Ovary (tissue), 7 donors: ENCODE measurements at regions not wholly inside any gene's neighbourhood (a gene's known extent, or its start where the extent isn't known, plus 50 kb on each side); places are given as distances from the start of the nearest gene placed in this dataset.
"Not testable (repeated sequence)": the region's sequence is repeated elsewhere in the genome, so short reads cannot be mapped to it uniquely, and the experiment has no call there.

Experiments used
- DNase-seq, 5 donors: peaks; one replicate each; pipeline ENCODE4 v3.0.0-alpha.2; 2019 to 2020
- H3K27ac ChIP-seq, 2 donors: fragments of 200-600 bp; one replicate each; pipeline versions ENCODE4 v1.5.1 to v1.8.0; 2019 to 2022
- H3K27me3 ChIP-seq: fragments of 200-600 bp; one replicate; pipeline ENCODE4 v1.8.0; 2022
- H3K36me3 ChIP-seq: fragments of 200-600 bp; sonication (generic); one replicate; pipeline ENCODE4 v1.5.1; 2019
- H3K4me1 ChIP-seq: one replicate; pipeline ENCODE4 v1.8.1; 2013; ENCODE audit warnings: mild to moderate bottlenecking, moderate library complexity; ENCODE audit not compliant: insufficient read depth
- H3K4me3 ChIP-seq: fragments of 200-600 bp; sonication (generic); one replicate; pipeline ENCODE4 v1.5.1; 2017
- H3K9me3 ChIP-seq, 2 donors: fragments of 200-600 bp in 1 of 2; sonication (generic) in 1 of 2; one replicate each; pipeline versions ENCODE4 v1.5.1 to v1.8.1; 2013 to 2019; ENCODE audit warnings: mild to moderate bottlenecking in 1 of 2, moderate library complexity in 1 of 2
- EP300 ChIP-seq: sonication (generic); formaldehyde crosslinking; IDR thresholded peaks from one replicate; pipeline ENCODE4 v1.6.1; 2017; ENCODE audit warnings: antibody characterized with exemption
- POLR2A ChIP-seq: fragments of 450-650 bp; IDR thresholded peaks from one replicate; pipeline ENCODE4 v1.6.1; 2017; ENCODE audit warnings: antibody characterized with exemption, mild to moderate bottlenecking, moderate library complexity
- WGBS, 3 donors: extraction: QIAGEN DNeasy Blood & Tissue Kit in 1 of 3; methylation state at CpG; one replicate each; pipeline versions ENCODE4 v1.1.5 to v1.1.7; 2013 to 2017; 5-methylcytosine and 5-hydroxymethylcytosine counted together
- intact Hi-C, 4 donors: fragments of 100-400 bp; cut with DNase I; formaldehyde crosslinking; loops; one replicate each; pipeline versions ENCODE4 v1.11.0 to v1.15.1; 2022 to 2023
- TF ChIP-seq, protein P1 (sequence below), 3 donors: fragments of 450-650 bp in 2 of 3; fragments of 200-600 bp in 1 of 3; IDR thresholded peaks; one replicate each; pipeline versions ENCODE4 v1.5.1 to v1.8.0; 2016 to 2022; ENCODE audit warnings: antibody characterized with exemption in 3 of 3, mild to moderate bottlenecking in 1 of 3
- donor health status: DM: no; HTN: no; CAD: no; lungs with moderate emphysema.
- donor health status: DM: no; HTN: no; CAD: no.
- donor health status: Bipolar disorder and iron deficiency.
- donor health status: DM: no; HTN: no; CAD: no.
- donor health status: DM: yes; HTN: yes; CAD: no.

DNA sequence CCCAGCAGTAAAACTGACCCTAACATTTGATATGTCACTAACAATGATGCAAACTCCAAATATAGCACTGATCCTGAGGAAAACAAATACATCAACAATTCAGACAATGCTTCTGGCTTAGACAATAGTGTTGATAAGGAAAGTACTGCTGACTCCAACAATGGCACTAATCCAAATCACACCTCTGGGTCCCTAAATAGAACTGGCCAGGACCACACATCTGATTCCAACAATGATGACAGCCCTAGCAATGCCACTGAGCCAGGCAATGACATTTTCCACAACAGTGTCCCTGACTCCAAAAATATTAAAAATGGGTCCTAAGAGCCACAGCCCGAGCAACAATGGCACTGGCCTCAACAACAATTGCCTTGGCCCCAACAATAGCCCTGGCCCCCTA is 243.1 kb upstream of the APOOL start:
- Histone ChIP-seq H3K27me3 (no peaks in the 10 kb centered on the region), H3K9me3 (no peaks in the 10 kb centered on the region), H3K27ac (no peak overlapping the region), H3K4me1 (no peaks in the 10 kb centered on the region), H3K36me3 (no peaks in the 10 kb centered on the region), H3K4me3 (no peak overlapping the region)
- no peak for TF ChIP-seq EP300
- TF ChIP-seq POLR2A, result no peak
- TF ChIP-seq, protein P1, sequence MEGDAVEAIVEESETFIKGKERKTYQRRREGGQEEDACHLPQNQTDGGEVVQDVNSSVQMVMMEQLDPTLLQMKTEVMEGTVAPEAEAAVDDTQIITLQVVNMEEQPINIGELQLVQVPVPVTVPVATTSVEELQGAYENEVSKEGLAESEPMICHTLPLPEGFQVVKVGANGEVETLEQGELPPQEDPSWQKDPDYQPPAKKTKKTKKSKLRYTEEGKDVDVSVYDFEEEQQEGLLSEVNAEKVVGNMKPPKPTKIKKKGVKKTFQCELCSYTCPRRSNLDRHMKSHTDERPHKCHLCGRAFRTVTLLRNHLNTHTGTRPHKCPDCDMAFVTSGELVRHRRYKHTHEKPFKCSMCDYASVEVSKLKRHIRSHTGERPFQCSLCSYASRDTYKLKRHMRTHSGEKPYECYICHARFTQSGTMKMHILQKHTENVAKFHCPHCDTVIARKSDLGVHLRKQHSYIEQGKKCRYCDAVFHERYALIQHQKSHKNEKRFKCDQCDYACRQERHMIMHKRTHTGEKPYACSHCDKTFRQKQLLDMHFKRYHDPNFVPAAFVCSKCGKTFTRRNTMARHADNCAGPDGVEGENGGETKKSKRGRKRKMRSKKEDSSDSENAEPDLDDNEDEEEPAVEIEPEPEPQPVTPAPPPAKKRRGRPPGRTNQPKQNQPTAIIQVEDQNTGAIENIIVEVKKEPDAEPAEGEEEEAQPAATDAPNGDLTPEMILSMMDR (IDR thresholded peaks at IDR 0.05), result no peak
- WGBS, 3 donors, result 63 to 72% (median 70%) methylated on average over 1 of the region's 1 CpG
- DNase-seq, result no peak
- intact Hi-C loops, result no loop called here

- Histone ChIP-seq H3K4me1 (no peaks in the 10 kb centered on the region), H3K27ac (no peak overlapping the region), H3K9me3 (no peaks in the 10 kb centered on the region), H3K4me3 (no peak overlapping the region), H3K27me3 (no peaks in the 10 kb centered on the region), H3K36me3 (no peaks in the 10 kb centered on the region)
- no peak for DNase-seq
- no peak for TF ChIP-seq POLR2A
- TF ChIP-seq, protein P1 (IDR thresholded peaks at IDR 0.05), result no peak
- TF ChIP-seq EP300, result no peak
- 94 to 100% (median 95%) methylated on average over 1 of the region's 1 CpG for WGBS, 3 donors
- intact Hi-C loops, result no loop called here
These were observed 207.4 kb upstream of the APOOL start for GRCh38 chrX:84796321-84796720.

GRCh38 chrX:84830836-84831235 is 172.8 kb upstream of the APOOL start:
- TF ChIP-seq POLR2A, result no peak
- no peak for TF ChIP-seq EP300
- TF ChIP-seq, protein P1 (IDR thresholded peaks at IDR 0.05), result no peak
- no peaks in the 10 kb centered on the region for H3K27me3 ChIP-seq
- no peak for DNase-seq
- H3K27ac ChIP-seq, result no peak overlapping the region
- intact Hi-C loops, result no loop called here
- no peaks in the 10 kb centered on the region for H3K9me3 ChIP-seq
- no peaks in the 10 kb centered on the region for H3K4me1 ChIP-seq
- H3K36me3 ChIP-seq, result no peaks in the 10 kb centered on the region
- no peak overlapping the region for H3K4me3 ChIP-seq

GRCh38 chrX:84846541-84846940 is 157.1 kb upstream of the APOOL start:
- WGBS, 3 donors, result 72 to 88% (median 80%) methylated on average over 1 of the region's 1 CpG
- H3K27me3 ChIP-seq, H3K27ac ChIP-seq, H3K36me3 ChIP-seq, intact Hi-C loops, DNase-seq, H3K4me1 ChIP-seq, H3K4me3 ChIP-seq, H3K9me3 ChIP-seq: not testable (repeated sequence)

GRCh38 chrX:84851183-84851582 is 152.5 kb upstream of the APOOL start:
- H3K27me3 ChIP-seq, H3K27ac ChIP-seq, intact Hi-C loops, DNase-seq, H3K4me3 ChIP-seq, H3K9me3 ChIP-seq, H3K4me1 ChIP-seq, H3K36me3 ChIP-seq: not testable (repeated sequence)
- WGBS, 3 donors, result 75 to 80% (median 78%) methylated on average over 3 of the region's 3 CpGs

GRCh38 chrX:84856791-84857190 is 146.9 kb upstream of the APOOL start:
- H3K36me3 ChIP-seq, H3K27me3 ChIP-seq, H3K4me1 ChIP-seq, H3K9me3 ChIP-seq, DNase-seq, H3K4me3 ChIP-seq, H3K27ac ChIP-seq, intact Hi-C loops: not testable (repeated sequence)
- 90 to 94% (median 93%) methylated on average over 19 to 20 of the region's 20 CpGs for WGBS, 3 donors

DNA sequence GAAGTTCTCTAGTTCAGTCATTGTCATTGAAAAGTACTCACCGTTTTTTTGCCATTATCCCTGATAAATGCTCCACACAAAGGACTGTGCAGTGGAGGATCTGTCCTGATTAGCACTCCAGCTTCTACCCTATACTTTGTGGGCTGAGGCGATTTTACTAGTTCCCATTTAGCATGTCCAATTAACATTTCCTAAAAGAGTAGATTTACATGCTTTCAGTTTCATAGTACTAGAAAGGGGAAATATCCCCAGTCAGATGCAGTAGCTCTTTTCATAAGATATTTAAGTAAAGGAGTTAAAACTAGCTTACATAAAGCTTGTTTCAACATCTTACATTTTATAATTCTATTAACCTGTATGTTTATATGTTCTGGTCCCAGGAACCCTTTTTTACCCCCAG is 144.9 kb upstream of the APOOL start:
- intact Hi-C loops, H3K4me1 ChIP-seq, DNase-seq, H3K9me3 ChIP-seq, H3K36me3 ChIP-seq, H3K27me3 ChIP-seq, H3K4me3 ChIP-seq, H3K27ac ChIP-seq: not testable (repeated sequence)
- 34 to 55% (median 40%) methylated on average over 1 to 2 of the region's 2 CpGs for WGBS, 3 donors
